ENCODE measurements at regions not wholly inside any gene's neighbourhood (a gene's known extent, or its start where the extent isn't known, plus 50 kb on each side); places are given as distances from the start of the nearest gene placed in this dataset.

- TF ChIP-seq, protein P1, sequence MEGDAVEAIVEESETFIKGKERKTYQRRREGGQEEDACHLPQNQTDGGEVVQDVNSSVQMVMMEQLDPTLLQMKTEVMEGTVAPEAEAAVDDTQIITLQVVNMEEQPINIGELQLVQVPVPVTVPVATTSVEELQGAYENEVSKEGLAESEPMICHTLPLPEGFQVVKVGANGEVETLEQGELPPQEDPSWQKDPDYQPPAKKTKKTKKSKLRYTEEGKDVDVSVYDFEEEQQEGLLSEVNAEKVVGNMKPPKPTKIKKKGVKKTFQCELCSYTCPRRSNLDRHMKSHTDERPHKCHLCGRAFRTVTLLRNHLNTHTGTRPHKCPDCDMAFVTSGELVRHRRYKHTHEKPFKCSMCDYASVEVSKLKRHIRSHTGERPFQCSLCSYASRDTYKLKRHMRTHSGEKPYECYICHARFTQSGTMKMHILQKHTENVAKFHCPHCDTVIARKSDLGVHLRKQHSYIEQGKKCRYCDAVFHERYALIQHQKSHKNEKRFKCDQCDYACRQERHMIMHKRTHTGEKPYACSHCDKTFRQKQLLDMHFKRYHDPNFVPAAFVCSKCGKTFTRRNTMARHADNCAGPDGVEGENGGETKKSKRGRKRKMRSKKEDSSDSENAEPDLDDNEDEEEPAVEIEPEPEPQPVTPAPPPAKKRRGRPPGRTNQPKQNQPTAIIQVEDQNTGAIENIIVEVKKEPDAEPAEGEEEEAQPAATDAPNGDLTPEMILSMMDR (conservative IDR thresholded peaks at IDR 0.05; ENCODE audit: low read depth, low read length) = no peak
- no peak for TF ChIP-seq EZH2phosphoT487 (IDR thresholded peaks at IDR 0.05; ENCODE audit: borderline replicate concordance, low read length)
Observed at GRCh38 chr5:158468444-158468843, 609.5 kb upstream of the CLINT1 start.

Data from PC-3 (cell line).